OCI-M1 (cell line): ENCODE measurements at regions not wholly inside any gene's neighbourhood (a gene's known extent, or its start where the extent isn't known, plus 50 kb on each side); places are given as distances from the start of the nearest gene placed in this dataset.

ENCODE experiments used
- DNase-seq: peaks from one replicate; lab custom pipeline; 2025; lab: John Stamatoyannopoulos, UW

DNA sequence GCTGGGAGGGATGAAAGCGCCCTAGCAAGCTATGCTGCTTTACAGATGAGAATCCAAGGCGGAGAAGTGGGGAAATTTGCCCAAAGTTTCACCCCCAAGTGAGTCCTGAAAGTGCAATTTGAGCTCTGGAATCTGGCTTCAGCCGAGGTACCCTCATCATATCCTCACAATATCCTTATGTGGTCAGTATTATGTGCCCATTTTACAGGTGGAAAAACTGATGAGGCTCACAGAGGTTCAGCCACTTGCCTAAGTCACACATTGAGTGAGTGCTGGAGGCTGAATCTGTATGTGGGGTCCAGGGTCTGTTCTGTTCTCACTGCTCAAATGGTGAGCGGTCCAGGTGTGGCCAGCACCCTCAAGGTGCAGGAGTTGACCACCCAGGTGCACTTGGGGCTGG is 85.3 kb downstream of the MATN1 start:
- no peak for DNase-seq

DNA sequence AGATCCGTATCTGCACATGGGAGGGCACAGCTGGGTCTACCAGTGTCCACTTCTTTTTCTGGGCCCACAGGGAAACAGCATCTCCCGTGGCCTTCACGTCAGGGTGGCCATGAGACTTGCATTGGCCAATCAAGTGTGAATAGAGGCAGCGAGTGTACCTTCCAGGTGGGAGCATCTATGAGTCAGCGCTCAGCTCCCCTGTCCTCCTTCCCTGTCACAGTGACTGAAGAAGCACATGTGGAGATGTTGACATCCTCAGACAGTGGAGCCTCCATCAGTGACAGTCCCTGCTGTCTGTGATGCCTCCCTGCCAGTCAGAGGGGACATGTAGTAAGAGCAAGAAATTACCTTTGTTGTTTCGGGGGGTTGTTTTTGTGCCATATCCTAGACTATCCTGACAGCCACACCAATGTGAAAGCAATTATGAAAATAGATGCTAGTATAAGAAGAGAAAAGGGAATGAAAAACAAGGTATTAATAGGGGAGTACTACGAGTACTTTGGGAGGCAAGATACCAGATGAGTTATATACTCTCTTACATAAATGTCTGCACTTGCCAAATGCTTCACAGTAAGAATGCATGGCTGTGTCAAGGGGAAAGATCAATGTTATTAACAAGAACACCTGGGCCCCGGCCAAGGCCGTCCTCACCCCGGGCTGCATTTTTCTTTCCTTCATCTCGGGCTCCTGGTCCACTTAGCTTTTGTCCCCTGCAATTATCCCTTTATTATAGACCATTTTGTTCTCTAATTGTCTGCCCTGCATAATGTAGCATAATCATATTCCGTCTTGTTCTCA is 86.0 kb downstream of the MATN1 start:
- DNase-seq = no peak

DNA sequence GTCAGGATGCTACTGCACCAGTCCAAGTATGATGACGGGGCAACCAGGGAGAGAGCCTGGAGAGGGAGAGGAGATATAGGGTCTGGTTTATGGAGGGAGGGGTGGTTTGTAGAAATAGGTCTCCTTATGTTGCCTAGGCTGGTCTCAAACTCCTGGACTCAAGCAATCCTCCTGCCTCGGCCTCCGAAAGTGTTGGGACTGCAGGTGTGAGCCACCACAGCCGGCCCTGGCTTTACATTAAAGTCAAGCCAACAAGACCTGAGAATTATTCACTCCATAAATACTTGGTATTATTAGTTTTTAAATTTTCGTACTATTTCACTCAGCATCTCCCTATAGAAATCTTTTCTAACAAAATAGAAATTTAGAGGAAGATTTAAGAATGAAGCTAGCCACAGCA is 86.8 kb downstream of the MATN1 start:
- no peak for DNase-seq

DNA sequence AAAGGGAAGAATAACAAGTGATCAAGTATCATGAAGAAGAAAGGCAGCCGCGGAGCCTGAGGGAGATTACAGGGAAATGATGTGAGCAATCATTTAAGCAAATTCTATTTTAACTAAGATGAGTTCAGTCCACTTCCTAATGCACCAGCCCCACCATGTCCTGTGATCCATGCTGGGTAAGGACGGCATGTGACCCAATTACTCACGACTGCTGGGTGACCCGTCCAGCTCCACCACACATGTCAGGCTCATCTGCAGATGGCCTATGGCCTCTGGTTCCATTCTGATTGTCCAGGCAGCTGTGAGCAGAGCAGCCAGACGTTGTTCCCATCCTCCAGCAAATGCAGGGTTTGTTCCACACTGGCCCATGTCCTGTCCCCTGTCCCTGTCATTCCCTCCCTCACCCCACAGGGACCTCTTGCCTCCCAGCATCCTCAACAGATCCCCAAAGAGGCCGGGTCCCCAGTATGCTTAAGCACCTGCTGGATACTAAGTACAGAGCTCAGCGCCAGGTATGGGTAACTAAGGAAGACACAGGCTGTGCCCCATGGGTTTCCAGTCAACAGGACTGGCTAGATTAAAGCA is 87.9 kb downstream of the MATN1 start:
- DNase-seq = no peak

DNA sequence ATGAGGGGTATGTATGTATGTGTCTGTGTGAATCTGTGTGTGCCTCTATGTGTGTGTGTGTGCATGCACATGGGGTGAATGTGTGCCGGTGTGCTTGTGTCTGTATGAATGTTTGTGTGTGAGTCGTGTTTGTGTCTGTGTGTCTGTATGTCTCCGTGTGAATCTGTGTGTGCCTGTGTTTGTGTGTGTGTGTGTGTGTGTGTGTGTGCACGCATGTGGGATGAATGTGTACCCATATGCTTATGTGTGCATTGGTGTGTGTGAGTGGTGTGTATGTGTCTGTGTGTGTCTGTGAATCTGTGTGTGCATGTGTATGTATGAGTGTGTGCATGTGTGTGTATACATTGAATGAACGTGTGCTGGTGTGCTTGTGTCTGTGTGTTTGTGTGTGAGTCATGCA is 88.9 kb downstream of the MATN1 start:
- DNase-seq = no peak

DNA sequence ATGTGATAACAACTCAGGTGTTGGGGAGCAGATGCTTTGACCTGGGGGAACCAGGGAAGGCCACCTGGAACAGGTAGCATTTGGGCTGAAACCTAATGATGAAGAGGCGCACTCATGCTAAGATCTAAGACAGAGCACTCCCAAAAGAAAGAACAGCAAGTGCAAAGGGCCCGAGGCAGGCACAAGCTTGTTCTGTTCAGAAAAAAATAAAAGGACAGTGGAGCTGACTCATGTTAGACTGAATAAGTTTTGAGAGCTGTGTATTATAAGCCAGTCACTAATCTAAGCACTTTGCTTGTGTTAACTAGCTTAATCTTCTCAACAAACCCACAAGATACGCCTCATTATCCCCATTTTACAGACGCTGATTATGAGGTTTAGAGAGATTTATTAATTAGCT is 90.1 kb downstream of the MATN1 start:
- no peak for DNase-seq

DNA sequence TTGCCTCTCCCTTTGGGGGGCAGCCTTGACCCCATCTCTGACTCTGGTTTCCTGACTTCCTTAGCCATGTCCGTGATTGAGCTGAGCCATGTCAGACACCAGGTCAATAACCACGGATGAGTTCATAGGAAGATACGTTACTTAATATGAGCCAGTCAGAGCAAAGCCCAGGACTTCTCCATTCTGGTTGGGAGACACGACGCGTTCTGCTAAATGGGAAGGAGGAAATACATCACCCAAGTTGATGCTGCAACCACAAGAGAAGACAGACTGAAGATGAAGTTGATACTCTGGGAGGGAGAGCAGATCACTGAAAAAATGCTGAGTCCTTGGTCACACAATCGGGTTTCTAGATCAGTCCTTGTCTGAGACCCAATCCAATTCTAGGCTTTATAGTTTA is 90.9 kb downstream of the MATN1 start:
- no peak for DNase-seq

DNA sequence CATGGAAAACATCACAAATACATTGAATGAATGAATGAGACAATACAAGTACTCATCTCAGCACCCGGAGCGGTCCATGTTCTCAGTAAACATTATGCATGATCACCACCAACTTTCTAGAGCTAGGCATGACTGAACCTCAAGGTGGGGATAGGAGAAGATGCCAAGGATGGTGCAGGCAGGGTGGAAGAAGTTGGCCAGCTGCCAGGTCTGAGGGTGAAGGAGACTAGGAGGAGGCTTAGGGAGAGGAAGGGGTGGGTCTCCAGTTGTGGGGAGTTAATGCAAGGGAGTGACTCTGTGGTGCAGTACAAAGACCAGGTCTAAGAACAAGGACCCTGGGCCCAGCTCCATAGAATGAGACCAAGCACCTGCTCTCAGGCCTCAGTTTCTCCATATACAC is 91.7 kb downstream of the MATN1 start:
- no peak for DNase-seq

DNA sequence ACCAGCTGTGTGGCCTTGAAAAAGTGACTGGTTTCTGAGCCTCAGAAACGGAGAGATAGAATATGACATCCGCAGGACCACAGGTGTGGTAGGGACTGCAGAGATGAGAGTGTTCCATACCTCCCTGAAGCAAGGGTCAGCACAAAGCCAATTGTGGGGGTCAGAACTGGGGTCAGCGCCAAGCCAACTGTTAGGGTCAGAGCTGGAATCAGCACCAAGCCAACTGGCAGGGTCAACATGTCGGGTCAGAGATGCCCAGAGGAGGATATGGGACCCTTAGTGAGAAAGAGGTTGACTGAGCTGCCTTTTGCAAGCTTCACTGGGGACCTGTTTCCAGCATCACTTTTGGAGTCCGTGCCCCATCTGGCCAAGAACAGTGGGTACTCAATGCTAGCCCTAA is 93.9 kb downstream of the MATN1 start:
- DNase-seq = no peak

DNA sequence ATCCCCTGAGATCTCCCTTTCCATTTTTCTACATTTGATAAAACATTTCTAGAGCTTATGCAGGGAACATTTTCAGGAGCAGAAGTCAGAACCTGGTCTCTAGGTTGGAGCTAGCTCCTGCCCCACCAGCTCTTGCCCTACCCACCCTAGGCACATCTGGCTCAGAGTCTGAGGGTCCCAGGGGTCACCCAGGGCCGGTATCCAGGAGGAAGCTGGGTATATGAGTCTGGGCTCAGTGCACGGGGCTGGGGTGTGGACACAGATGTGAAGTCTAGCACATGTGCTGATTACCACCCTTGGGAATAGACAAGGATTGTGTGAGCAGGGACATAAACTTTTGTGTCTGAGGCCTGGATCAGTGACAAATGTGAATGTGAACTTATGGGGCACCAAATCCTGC is 95.4 kb downstream of the MATN1 start:
- DNase-seq = no peak

DNA sequence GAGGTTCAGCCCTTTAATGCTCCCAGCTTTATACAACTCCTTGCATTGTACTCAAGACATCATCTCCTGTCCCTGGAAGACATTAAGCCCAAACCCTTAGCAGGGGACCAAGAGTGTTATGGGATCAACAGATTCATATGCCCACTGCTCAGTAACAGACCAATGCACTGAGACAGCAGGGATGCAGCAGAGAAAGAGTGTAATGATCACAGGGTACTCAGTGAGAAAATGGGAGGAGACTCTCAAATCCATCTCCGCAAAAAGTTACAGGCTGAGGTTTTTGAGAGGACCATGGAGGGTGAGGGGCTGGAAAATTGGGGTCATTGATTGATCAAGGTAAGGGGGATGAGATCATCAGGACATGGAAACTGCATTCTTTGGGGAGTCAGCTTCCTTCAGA is 96.2 kb downstream of the MATN1 start:
- no peak for DNase-seq

DNA sequence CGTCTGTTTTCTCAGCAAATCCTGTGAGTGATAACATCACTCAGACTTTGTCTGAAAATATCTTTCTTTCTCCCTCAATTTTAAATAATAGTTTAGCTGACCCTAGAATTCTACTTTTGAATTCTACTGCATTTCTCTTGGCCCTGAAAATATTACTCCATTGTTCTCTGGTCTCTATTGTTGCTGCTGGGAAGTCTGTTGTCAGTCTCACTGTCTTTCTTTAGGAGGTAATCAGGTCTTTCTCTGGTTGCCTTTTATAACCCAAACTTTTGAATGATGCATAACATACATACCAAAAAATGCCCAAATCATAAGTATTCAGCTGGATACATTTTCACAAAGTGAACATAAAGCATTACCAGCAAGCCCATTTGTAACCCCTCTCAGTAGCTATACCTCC is 100.0 kb downstream of the MATN1 start:
- no peak for DNase-seq

DNA sequence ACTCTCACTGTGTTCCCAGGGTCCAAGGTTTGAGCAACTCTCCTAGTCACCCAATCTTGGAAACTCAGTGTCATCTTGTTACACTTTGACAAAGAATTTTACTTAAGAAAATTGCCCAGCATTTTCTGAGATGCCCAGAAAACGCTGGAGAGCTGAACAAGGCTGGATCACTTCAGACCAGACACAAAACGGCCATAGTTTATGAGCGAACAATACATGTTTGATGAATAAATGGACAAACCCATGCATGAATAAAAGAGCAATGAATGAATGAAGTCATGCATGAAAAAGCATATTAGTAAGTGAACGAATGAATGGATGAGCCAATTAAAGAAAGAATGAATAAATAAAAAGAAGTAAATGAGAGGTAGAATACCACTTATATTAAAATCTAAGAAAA is 103.8 kb downstream of the MATN1 start:
- DNase-seq = no peak

DNA sequence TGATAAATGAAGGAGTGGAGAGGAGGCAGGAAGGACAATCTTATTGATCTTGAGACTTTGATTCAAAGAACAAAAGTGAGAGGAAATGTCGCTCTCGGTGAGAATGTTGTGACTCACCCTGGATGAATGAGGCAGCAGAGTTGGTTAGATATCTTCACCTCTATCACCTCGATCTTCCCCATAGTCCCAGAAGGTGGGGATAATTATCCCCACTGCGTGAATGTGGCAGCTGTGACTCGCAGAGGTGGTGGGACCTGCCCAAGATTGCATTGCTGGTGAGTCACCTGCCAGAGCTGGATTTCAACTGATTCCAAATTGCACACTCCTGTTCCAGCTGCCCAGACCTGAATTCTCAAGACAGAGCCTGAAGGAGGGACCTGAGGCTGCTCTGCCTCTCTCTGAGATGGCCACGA is 105.0 kb downstream of the MATN1 start:
- DNase-seq = no peak

DNA sequence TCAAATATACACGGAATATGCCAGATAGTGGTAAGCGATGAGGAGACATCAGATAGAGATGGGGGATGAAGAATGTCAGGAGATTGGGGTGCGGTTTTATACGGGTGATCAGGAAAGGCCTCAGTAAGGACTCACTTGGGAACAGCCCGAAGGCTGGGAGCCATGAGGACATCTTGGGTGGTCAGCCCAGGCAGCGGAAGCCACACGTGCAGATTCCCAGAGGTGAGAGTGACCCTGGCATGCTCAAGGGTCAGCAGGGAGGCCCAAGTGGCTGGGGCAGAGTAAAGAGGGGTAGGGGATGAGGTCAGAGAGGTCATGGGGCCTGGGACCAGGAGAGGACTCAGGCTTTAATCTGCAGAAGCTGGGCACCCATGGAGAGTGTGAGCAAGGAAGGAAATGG is 106.6 kb downstream of the MATN1 start:
- no peak for DNase-seq

DNA sequence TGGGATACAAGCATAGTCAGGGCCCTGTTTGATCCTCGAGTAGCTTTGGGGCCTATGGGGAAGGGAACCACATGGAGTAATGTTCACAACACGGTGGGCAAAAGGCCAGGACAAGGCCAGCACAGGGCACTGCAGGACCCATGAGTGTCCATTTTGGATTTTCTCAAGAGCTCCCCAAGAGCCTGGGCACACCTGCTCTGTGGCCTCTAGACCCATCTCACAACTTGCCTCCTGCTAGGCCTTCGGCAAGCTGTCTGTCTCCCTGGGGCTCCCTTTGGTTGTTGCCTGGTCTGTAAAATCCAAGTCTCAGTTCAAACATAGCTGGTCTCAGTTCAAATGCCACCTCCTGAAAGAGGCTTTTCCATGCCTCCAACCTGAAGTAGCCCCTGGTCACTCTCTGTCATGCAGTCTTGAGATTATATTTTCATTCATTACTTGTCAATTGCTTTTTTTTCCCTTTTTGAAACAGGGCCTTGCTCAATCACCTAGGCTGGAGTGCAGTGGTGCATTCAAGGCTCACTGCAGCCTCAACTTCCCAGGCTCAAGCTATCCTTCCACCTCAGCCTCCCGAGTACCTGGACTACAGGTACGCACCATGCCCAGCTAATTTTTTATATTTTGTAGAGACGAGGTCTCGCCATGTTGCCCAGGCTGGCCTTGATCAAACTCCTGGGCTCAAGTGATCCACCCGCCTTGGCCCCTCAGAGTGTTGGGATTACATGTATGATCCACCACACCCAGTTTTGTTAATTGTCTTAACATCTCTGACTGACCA is 107.4 kb downstream of the MATN1 start:
- DNase-seq = no peak

DNA sequence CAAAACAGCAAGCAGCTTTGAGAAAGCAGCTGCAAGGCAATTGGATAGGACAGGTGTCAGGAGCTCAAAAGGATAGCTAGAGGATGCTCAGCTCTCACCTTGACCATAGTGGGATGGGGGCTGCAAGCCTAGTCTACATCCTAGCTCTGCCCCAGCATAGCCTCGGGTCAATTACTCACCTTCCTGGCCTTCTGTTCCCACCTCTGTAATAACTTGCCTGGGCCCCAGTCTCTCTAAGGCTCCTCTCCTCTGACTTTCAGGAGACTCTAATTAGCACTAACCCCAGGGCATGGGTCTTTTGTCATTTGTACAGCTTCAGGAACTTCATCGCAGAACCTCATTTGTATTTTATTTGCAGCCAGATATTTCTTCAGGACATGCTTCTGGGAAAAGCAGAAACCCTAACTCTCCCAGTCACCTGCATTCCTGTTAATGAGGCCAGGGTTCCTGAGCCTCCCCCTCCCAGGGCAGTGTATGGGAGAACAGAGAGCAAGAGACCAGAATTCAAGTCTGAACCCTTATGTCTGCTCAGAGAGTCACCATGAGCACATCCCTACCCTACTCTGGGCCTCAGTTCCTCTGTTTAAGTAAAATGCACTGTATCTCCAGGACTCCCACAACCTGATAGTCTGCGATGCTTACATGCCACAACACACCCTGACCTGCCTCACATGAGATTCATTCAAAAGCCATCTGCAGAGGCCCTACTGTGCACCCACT is 108.1 kb downstream of the MATN1 start:
- DNase-seq = no peak

DNA sequence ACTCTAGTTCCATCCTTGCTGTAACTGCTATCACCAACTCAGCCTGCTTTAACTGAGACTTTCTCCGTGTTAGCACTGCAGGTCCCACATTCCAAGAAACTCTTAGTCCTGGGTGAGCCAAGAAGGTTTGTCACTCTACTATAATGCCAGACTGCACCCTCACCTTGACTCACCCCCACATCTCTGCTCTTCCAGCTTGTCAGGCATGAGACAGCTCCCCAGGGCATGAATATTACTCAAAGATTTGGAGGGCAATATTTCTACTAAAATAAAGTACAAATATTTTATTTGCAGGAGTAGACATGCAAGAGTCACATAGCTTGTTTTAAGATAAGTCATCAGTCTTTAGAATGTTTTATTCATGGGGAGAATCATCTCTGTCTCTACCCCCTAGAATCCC is 110.2 kb downstream of the MATN1 start:
- no peak for DNase-seq

DNA sequence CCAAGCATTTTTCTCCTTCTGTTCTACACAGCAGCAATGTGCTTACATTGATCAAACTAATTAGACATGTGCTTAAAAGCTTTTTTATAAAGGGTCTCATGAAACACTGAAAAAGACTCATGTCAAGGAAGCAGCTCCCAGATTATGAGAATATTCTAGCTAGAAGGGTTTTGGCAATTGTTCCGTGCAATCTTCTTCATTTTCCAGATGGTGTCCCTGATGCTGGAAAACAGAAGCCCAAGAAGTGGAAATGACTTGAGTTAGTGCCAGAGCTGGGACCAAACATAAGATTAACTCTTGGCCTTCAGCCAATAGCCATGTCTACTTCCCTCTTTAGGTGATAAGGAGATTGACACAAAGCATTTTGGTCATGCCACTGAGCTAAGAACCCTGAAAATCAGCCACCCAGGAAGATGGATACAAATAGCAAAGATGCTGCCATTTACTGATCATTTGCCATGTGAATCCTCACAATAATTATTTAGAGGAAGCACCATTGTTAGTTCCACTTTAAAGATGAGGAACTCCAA is 110.8 kb downstream of the MATN1 start:
- DNase-seq = peak; percentile 55

DNA sequence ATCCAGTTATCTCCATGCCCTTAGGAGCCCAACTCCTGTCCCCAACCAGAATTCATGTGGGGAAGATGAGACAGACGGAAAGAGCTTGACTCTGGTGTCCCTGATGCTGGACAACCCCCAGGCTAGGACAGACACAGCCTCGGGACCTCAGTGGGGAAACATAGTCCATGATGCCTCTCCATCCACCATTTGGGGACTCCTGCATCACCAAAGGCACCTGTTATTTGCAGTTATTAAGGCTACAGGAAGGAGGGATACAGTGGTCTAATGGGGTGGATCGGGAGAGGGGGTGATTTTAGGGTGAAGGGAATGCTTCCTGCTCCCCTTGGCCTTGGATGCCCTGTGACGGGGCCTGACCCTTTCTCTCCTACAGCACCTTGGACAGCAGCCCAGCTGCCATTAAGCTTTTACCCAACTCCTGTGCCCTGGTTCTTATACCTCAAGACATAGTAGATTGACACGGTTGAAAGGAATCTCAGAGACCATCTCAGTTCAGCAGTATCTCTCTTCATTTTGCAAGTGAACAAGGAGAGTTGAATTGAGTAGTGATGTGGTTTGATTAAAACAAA is 111.6 kb downstream of the MATN1 start:
- DNase-seq = peak; percentile 3

DNA sequence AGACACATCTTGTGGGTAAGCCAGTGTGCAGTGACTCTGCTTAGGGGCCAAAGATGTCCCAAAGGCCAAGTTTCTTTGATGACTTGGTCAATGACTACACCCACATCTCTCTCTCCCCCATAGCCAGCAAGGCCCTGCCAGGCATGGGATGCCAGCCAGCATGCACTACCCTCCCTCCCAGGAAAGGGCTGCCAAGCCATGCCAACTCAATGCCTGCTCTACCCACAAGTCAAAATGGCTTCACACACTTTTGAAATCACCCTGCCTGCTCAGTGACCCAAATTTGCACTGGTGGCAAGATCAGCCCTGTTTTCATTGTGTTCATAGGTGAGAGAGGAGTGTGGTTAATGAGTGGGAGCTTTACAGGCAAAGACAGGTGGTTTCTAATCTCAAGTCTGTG is 112.5 kb downstream of the MATN1 start:
- no peak for DNase-seq

DNA sequence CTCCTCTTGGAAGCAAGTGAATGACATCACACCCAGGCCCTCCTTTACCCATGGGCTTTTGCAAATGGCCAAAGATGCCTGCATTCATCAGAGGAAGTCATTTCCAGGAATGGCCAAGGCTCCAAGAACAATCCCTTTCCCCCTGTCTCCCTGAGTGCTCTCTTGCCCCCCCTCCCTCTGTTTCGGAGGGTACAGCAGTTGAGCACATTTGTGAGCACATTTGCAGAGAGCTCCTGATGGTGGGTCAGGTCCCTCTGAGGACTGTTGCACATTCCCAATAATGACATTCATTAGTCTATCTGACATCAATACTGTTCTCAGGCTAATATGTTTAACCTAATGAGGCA is 113.4 kb downstream of the MATN1 start:
- no peak for DNase-seq
